HG03064 (cell line): ENCODE measurements at regions not wholly inside any gene's neighbourhood (a gene's known extent, or its start where the extent isn't known, plus 50 kb on each side); places are given as distances from the start of the nearest gene placed in this dataset.
"Not testable (repeated sequence)": the region's sequence is repeated elsewhere in the genome, so short reads cannot be mapped to it uniquely, and the experiment has no call there.

Experiments
- ATAC-seq: cut with Tn5 transposase; IDR thresholded peaks from one replicate; pipeline ENCODE4 v1.9.1; 2021; ENCODE audit warnings: low read depth; ENCODE audit not compliant: unreplicated experiment

- no peak for ATAC-seq
Observed at GRCh38 chr3:16070707-16071106, 103.8 kb upstream of the GALNT15 start.

DNA sequence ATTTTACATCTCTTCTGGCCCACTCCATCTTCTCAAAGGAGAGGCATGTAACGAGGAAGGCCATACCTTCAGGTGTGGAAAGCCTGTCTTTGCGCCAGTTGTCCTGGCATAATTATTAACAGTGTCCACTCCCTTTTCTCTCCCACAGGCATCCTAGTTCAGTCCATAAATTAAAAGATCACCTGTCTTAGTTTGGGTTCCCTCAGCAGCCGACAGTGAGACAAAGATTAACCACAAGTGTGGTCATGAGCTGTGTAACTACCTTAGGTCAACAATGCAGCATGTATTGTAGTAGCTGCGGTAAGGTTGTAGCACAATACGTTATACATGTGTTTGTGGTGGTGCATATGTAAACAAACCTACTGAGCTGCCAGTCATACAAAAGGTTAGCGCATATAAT lies 103.3 kb upstream of the GALNT15 start:
- ATAC-seq, result no peak

GRCh38 chr3:16072420-16073110 lies 101.9 kb upstream of the GALNT15 start:
- no peak for ATAC-seq

GRCh38 chr3:16073203-16073602 lies 101.3 kb upstream of the GALNT15 start:
- no peak for ATAC-seq

DNA sequence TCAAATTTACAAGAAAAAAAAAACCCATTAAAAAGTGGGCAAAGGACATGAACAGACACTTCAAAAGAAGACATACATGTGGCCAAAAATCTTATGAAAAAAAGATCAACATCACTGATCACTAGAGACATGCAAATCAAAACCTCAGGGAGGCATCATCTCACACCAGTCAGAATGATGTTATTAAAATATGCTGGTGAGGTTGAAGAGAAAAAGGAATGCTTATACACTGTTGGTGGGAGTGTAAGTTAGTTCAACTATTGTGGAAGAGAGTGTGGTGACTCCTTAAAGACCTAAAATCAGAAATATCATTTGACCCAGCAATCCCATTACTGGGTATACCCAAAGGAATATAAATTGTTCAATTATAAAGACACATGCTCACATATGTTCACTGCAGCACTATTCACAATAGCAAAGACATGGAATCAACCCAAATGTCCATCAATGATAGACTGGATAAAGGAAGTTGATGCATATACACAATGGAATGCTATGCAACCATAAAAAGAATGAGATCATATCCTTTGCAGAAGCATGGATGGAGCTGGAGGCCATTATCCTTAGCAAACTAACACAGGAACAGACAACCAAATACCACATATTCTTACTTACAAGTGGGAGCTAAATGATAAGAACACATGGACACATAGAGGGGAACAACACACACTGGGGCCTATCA lies 100.3 kb upstream of the GALNT15 start:
- ATAC-seq, result not testable (repeated sequence)

DNA sequence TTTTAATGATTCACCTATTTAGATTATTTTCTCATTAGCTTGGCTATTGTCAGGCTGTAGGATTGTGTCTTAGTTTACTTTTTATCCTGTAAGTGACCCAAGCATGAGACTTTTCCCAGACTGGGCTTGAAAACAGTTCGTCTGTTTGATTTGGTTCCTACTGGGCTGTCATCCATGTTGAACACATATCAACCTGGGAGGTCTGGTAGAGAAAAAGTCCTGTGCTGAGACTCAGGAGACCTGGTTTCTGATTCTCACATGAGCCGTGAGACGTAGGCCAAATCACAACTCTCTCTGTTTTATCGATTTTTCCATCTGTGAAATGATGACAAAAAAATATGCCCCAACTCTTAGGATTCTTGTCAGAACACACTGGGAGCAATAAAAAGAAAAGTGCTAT lies 98.8 kb upstream of the GALNT15 start:
- no peak for ATAC-seq

GRCh38 chr3:16076564-16076963 lies 97.9 kb upstream of the GALNT15 start:
- ATAC-seq, result no peak

DNA sequence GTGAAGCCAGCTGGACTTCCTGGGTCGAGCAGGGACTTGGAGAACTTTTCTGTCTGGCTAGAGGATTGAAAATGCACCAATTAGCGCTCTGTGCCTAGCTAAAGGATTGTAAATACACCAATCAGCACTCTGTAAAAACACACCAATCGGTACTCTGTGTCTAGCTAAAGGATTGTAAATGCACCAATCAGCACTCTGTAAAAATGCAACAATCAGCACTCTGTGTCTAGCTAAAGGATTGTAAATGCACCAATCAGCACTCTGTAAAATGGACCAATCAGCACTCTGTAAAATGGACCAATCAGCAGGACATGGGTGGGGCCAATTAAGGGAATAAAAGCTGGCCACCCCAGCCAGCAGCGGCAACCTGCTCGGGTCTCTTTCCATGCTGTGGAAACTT lies 97.3 kb upstream of the GALNT15 start:
- ATAC-seq, result not testable (repeated sequence)

GRCh38 chr3:16077681-16078080 lies 96.8 kb upstream of the GALNT15 start:
- not testable (repeated sequence) for ATAC-seq

- ATAC-seq, result no peak
Observed at GRCh38 chr3:16079519-16079918, 95.0 kb upstream of the GALNT15 start.

DNA sequence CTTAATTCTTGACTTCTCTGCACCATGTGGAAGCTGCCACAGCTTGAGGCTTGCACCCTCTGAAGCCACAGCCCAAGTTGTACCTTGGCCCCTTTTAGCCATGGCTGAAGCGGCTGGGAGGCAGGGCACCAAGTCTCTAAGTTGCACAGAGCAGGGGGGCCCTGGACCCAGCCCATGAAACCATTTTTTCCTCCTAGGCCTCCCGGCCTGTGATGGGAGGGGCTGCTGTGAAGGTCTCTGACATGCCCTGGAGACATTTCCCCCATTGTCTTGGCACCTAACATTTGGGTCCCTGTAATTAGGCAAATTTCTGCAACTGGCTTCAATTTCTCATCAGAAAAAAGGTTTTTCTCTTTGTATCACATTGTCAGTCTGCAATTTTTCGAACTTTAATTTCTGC lies 92.8 kb upstream of the GALNT15 start:
- no peak for ATAC-seq

GRCh38 chr3:16084887-16085286 lies 89.6 kb upstream of the GALNT15 start:
- no peak for ATAC-seq

GRCh38 chr3:16085410-16085809 lies 89.1 kb upstream of the GALNT15 start:
- no peak for ATAC-seq

GRCh38 chr3:16085884-16086608 lies 88.4 kb upstream of the GALNT15 start:
- no peak for ATAC-seq

GRCh38 chr3:16086690-16087089 lies 87.8 kb upstream of the GALNT15 start:
- ATAC-seq, result no peak

DNA sequence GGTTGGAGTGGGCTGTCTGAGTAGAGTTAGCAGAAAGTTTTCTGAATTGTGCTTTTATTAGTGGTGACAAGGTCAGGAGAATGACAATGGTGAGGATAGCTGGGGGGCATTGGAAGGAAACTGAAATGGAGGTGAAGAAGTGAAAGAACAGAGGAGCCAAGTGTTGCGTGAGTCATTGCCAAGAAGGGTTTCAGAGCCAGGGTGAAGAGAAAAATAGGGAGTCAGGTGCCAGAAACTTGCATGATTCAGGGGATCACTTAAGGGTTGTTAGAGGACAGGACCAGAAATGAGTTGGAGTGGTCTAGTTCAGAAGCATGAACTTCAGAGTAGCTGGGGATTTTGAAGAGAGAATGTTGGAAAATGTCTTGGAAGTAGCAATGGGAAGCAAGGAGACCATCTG lies 86.0 kb upstream of the GALNT15 start:
- no peak for ATAC-seq

DNA sequence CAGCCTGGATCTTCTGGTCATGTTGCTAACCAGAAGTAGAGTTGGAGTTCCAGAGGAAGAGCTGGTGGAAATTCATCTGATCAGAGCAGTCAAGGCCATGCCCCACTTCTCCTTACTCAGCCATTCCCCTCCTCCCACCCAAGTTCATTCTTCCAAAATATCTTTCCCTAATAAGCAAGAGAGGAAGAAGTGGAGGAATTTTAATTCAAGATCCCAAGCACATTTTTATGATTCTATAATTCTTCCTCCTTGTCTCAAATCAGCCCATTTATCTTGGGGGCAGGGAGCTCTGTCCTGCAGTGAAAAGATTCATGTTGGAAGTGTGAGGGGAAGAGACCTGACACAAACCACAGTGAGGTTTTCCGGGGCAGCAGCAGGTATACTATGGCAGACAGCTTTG lies 85.0 kb upstream of the GALNT15 start:
- ATAC-seq, result no peak

DNA sequence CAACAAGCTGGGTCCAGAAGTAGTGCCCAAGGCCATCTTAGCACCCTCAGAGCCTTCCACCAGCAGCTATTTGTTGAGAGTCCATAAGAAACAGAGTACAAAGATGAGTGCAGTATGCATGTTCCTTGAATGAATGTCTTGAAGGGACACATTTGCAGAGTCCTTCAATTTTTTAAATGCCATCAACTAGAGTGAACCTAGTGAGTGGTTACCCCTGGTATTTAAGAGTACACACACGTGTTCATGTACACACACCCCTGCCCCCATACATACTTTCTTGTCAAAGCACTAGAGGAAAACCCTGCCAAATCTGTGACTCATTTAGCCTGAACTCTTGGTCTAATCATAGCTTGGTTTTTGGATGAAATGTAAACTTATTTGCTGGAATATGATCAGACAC lies 84.5 kb upstream of the GALNT15 start:
- no peak for ATAC-seq

DNA sequence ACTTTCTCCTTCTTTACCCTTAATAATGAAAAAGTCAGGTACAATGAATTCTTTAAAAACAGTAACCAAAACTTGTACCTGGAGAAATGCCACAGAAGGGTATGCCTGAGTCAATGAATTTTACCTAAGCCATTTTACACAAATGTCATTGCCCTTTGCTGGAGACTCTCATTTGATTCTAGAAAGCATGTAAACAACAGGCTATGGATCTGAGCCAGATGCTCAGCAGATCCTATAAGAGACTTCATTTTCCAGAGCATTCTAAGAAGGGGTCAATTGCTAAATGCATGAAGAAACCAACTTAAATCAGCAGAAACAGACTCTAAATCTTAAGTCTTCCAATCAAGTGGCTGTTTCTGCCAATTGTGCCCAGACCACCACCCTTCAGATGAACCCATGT lies 83.8 kb upstream of the GALNT15 start:
- no peak for ATAC-seq

DNA sequence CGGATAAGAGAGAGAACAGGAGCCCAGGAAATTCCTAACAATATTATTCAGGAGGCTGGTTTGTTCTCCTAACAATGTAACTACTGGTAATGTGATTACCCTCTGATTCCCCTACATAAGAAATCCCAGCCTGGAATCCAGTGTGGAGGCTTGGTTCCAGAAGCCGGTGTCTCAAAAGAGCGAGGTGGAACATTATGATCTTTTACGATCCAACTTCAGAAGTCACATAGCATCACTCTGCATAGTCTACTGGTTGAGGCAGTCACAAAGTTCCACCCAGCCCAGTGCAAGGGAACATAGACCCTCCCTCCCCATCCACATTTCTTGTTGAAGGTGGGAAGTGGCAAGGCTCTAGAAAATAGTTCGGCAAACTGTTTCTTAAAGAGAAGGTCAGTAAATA lies 81.6 kb upstream of the GALNT15 start:
- ATAC-seq, result no peak

GRCh38 chr3:16101295-16102186 lies 72.9 kb upstream of the GALNT15 start:
- ATAC-seq, result no peak
